H1 (cell line): ENCODE measurements at regions not wholly inside any gene's neighbourhood (a gene's known extent, or its start where the extent isn't known, plus 50 kb on each side); places are given as distances from the start of the nearest gene placed in this dataset.

Experiments
- CTCF ChIA-PET: fragments of 300-600 bp; sonication (Branson Sonifier 250); formaldehyde crosslinking; loops from one replicate; lab custom pipeline; 2021; ENCODE audit not compliant: partially characterized antibody; lab: Charles Lee
- POLR2A ChIA-PET: fragments of 300-600 bp; sonication (Branson Sonifier 250); formaldehyde crosslinking; loops from one replicate; lab custom pipeline; 2021; ENCODE audit warnings: inconsistent platforms; ENCODE audit not compliant: partially characterized antibody; lab: Charles Lee
- DNase-seq, 2 experiments: peaks; one replicate each; pipeline versions ENCODE4 v3.0.0 to v3.0.0-alpha.2; 2010 to 2022; ENCODE audit warnings: low spot score in 2 of 2, low read depth in 1 of 2, mixed read lengths in 1 of 2
- FAIRE-seq: peaks from 2 replicates; lab custom pipeline; 2011; peaks lifted over from hg19 to GRCh38; lab: Jason Lieb, UNC
- H2AFZ ChIP-seq: 2 replicates; pipeline ENCODE4 v1.8.1; 2012; ENCODE audit warnings: low read length, inconsistent platforms
- H2AK5ac ChIP-seq: 2 replicates; pipeline ENCODE4 v1.6.1; 2013; ENCODE audit warnings: low read depth, low read length
- H2BK120ac ChIP-seq: replicated peaks from 2 replicates; pipeline ENCODE3; 2013; ENCODE audit warnings: low read depth, low read length, inconsistent platforms
- H2BK12ac ChIP-seq: 2 replicates; pipeline ENCODE4 v1.6.1; 2013; ENCODE audit warnings: low read depth, low read length
- H2BK15ac ChIP-seq: 2 replicates; pipeline ENCODE4 v1.6.1; 2013; ENCODE audit warnings: low read length
- H2BK20ac ChIP-seq: 2 replicates; pipeline ENCODE4 v1.6.1; 2013; ENCODE audit warnings: low read length
- H2BK5ac ChIP-seq: 2 replicates; pipeline ENCODE4 v1.6.1; 2013; ENCODE audit warnings: low read depth, low read length
- H3K14ac ChIP-seq: 2 replicates; pipeline ENCODE4 v1.6.1; 2013; ENCODE audit warnings: inconsistent platforms; ENCODE audit not compliant: insufficient read length
- H3K18ac ChIP-seq: 2 replicates; pipeline ENCODE4 v1.6.1; 2013; ENCODE audit warnings: low read length; ENCODE audit errors: extremely low read depth
- H3K23ac ChIP-seq: 2 replicates; pipeline ENCODE4 v1.6.1; 2013; ENCODE audit warnings: inconsistent platforms; ENCODE audit not compliant: insufficient read length
- H3K23me2 ChIP-seq: 2 replicates; pipeline ENCODE4 v1.6.1; 2013; ENCODE audit warnings: low read depth, low read length
- H3K27ac ChIP-seq: 2 replicates; pipeline ENCODE4 v1.6.1; 2011; ENCODE audit warnings: low read depth, low read length, inconsistent platforms
- H3K27me3 ChIP-seq, 4 experiments: replicated peaks in 1 of 4; 1 replicate in 1 of 4; 2 replicates in 3 of 4; pipeline versions ENCODE4 v1.6.1 to v1.8.1; 2011 to 2013; ENCODE audit warnings: low read length in 3 of 4, mild to moderate bottlenecking in 3 of 4, inconsistent platforms in 2 of 4, mixed read lengths in 2 of 4, moderate library complexity in 1 of 4; ENCODE audit not compliant: control insufficient read depth in 3 of 4, insufficient read depth in 3 of 4; ENCODE audit errors: extremely low read depth in 1 of 4
- H3K36me3 ChIP-seq, 4 experiments: 2 replicates each; pipeline versions ENCODE4 v1.6.1 to v1.8.1; 2011 to 2013; ENCODE audit warnings: mild to moderate bottlenecking in 4 of 4, low read length in 3 of 4, moderate library complexity in 2 of 4, control low read depth in 1 of 4, inconsistent platforms in 1 of 4; ENCODE audit not compliant: insufficient read depth in 4 of 4, control insufficient read depth in 2 of 4
- H3K4ac ChIP-seq: replicated peaks from 2 replicates; pipeline ENCODE3; 2013; ENCODE audit warnings: low read length, low read depth, mixed read lengths, inconsistent platforms; ENCODE audit not compliant: insufficient read length
- H3K4me1 ChIP-seq, 4 experiments: replicated peaks in 1 of 4; 1 replicate in 1 of 4; 2 replicates in 3 of 4; pipeline versions ENCODE4 v1.6.1 to v1.8.1; 2011 to 2013; ENCODE audit warnings: low read length in 3 of 4, inconsistent platforms in 2 of 4, mixed read lengths in 1 of 4; ENCODE audit not compliant: insufficient read depth in 4 of 4, control insufficient read depth in 3 of 4
- H3K4me2 ChIP-seq, 2 experiments: 2 replicates each; pipeline versions ENCODE4 v1.6.1 to v1.8.1; 2011 to 2013; ENCODE audit warnings: low read depth in 2 of 2, low read length in 2 of 2, control low read depth in 1 of 2, inconsistent platforms in 1 of 2, mild to moderate bottlenecking in 1 of 2; ENCODE audit not compliant: insufficient read depth in 1 of 2
- H3K4me3 ChIP-seq, 4 experiments: fragments of 200-600, 300-600 bp in 1 of 4; sonication (generic), shearing (Covaris generic), sonication (Bioruptor Twin) in 1 of 4; 2 replicates each; pipeline versions ENCODE4 v1.5.1 to v1.8.1; 2011 to 2016; ENCODE audit warnings: low read length in 4 of 4, low read depth in 3 of 4, control low read depth in 2 of 4, inconsistent platforms in 2 of 4, mild to moderate bottlenecking in 2 of 4, mixed read lengths in 1 of 4, moderate library complexity in 1 of 4; ENCODE audit not compliant: insufficient read depth in 2 of 4; ENCODE audit errors: extremely low read depth in 1 of 4
- H3K56ac ChIP-seq: replicated peaks from 2 replicates; pipeline ENCODE3; 2013; ENCODE audit warnings: low read depth, mild to moderate bottlenecking, mixed read lengths, low read length, inconsistent platforms; ENCODE audit not compliant: insufficient read length
- H3K79me1 ChIP-seq: 2 replicates; pipeline ENCODE4 v1.6.1; 2013; ENCODE audit warnings: low read depth, low read length, control low read depth
- H3K79me2 ChIP-seq, 2 experiments: 2 replicates each; pipeline versions ENCODE4 v1.6.1 to v1.8.1; 2012 to 2013; ENCODE audit warnings: low read length in 2 of 2, mild to moderate bottlenecking in 2 of 2, inconsistent platforms in 1 of 2; ENCODE audit not compliant: insufficient read depth in 2 of 2, control insufficient read depth in 1 of 2
- H3K9ac ChIP-seq, 4 experiments: replicated peaks in 1 of 4; 1 replicate in 1 of 4; 2 replicates in 3 of 4; pipeline versions ENCODE4 v1.6.1 to v1.8.1; 2011 to 2013; ENCODE audit warnings: low read depth in 3 of 4, low read length in 3 of 4, control low read depth in 2 of 4, mild to moderate bottlenecking in 2 of 4, moderate library complexity in 2 of 4, inconsistent platforms in 1 of 4; ENCODE audit errors: extremely low read depth in 1 of 4
- H3K9me3 ChIP-seq, 2 experiments: 2 replicates each; pipeline versions ENCODE4 v1.6.1 to v1.8.1; 2012 to 2013; ENCODE audit warnings: mild to moderate bottlenecking in 2 of 2, moderate library complexity in 2 of 2, control low read depth in 1 of 2, inconsistent platforms in 1 of 2, low read depth in 1 of 2, low read length in 1 of 2, mixed read lengths in 1 of 2; ENCODE audit not compliant: insufficient read depth in 2 of 2
- H4K20me1 ChIP-seq, 2 experiments: replicated peaks in 1 of 2; 2 replicates each; pipeline versions ENCODE3 to v1.8.1; 2011 to 2013; ENCODE audit warnings: inconsistent platforms in 2 of 2, low read length in 2 of 2, mild to moderate bottlenecking in 1 of 2; ENCODE audit not compliant: insufficient read depth in 2 of 2, control insufficient read depth in 1 of 2
- H4K5ac ChIP-seq: 2 replicates; pipeline ENCODE4 v1.6.1; 2013; ENCODE audit warnings: low read length, low read depth, mixed read lengths, inconsistent platforms; ENCODE audit not compliant: insufficient read length
- H4K8ac ChIP-seq: 2 replicates; pipeline ENCODE4 v1.8.0; 2013; ENCODE audit warnings: mild to moderate bottlenecking, moderate library complexity, low read length, inconsistent platforms; ENCODE audit not compliant: insufficient read depth; ENCODE audit errors: extremely low read depth
- H4K91ac ChIP-seq: replicated peaks from 2 replicates; pipeline ENCODE3; 2013; ENCODE audit warnings: low read length, mixed read lengths, inconsistent platforms; ENCODE audit not compliant: insufficient read length
- CBX8 ChIP-seq: fragments of 300-800, 300-1000 bp; sonication (generic); IDR thresholded peaks from 2 replicates; pipeline ENCODE4 v1.7.1; 2016; ENCODE audit warnings: low read depth, low read length, borderline replicate concordance
- EP300 ChIP-seq, 2 experiments: IDR thresholded peaks; 1 replicate in 1 of 2; 2 replicates in 1 of 2; pipeline ENCODE4 v1.6.1; 2011 to 2012; ENCODE audit warnings: low read depth in 2 of 2, low read length in 2 of 2, mild to moderate bottlenecking in 2 of 2, borderline replicate concordance in 1 of 2, inconsistent platforms in 1 of 2, moderate library complexity in 1 of 2
- FOSL1 ChIP-seq: IDR thresholded peaks from 2 replicates; pipeline ENCODE4 v1.6.1; 2011; ENCODE audit warnings: mild to moderate bottlenecking, low read depth, low read length, moderate library complexity; ENCODE audit not compliant: insufficient read depth
- HDAC6 ChIP-seq: IDR thresholded peaks from one replicate; pipeline ENCODE4 v1.7.1; 2012; ENCODE audit warnings: low read depth, mild to moderate bottlenecking, inconsistent platforms, low read length, moderate library complexity
- SAP30 ChIP-seq: fragments of 300-600 bp; sonication (generic); IDR thresholded peaks from 2 replicates; pipeline ENCODE4 v1.7.1; 2012; ENCODE audit warnings: low read length, moderate library complexity, mild to moderate bottlenecking, inconsistent platforms; ENCODE audit not compliant: insufficient read depth, insufficient replicate concordance
- SIX5 ChIP-seq: IDR thresholded peaks from 2 replicates; pipeline ENCODE4 v1.6.1; 2011; ENCODE audit warnings: mild to moderate bottlenecking, low read depth, low read length
- WGBS, 2 experiments: shearing (Covaris generic) in 1 of 2; methylation state at CpG; one replicate each; pipeline versions ENCODE4 v1.1.6 to v1.1.7; 2013 to 2015; ENCODE audit warnings: low lambda C conversion rate in 2 of 2, mixed read lengths in 2 of 2, inconsistent platforms in 1 of 2, low coverage in 1 of 2, missing lambda C conversion rate in 1 of 2; ENCODE audit not compliant: insufficient replicate concordance in 2 of 2, insufficient coverage in 1 of 2, insufficient read length in 1 of 2; ENCODE audit errors: extremely low coverage in 1 of 2, missing lambda C conversion rate in 1 of 2; 5-methylcytosine and 5-hydroxymethylcytosine counted together

DNA sequence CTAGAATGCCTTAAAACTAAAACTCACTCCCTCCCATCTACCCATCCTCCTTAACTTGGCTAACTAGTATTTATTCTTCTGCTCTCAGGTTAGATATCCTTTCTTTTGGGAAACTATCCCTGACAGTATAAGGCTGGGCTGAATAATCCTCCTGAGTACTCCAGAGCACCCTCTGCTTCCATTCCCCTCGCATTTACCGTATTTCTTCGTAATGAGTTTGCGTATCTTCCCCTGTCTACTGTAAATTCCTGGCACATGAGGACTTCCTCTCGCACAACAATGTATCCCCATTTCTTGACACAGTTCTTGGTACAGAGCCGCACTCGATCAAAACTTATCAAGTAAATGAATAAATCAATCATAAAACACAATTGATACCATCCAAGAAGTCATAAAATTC lies 82.9 kb upstream of the AKAP13 start:
- H3K18ac ChIP-seq, result no peak overlapping the region
- CTCF ChIA-PET, result interaction anchor here (1.1 to 2.9 kb wide), 11 partner anchors 12 to 434 kb away, joined by 3 to 14 read pairs (median 5); no protein-coding TSS in a partner anchor
- no peak overlapping the region for H3K4me2 ChIP-seq

More for the DNA sequence above, 82.9 kb upstream of the AKAP13 start:
- Histone ChIP-seq H3K14ac (no peak overlapping the region), H3K79me1 (no peaks in the 10 kb centered on the region), H3K27ac (no peak overlapping the region), H2BK5ac (no peak overlapping the region), H2AFZ (no peak overlapping the region), H4K5ac (no peak overlapping the region), H3K4me3 (no peak overlapping the region), H3K23ac (no peak overlapping the region), H3K36me3 (no peaks in the 10 kb centered on the region), H4K91ac (no peak overlapping the region), H3K79me2 (no peaks in the 10 kb centered on the region), H3K9ac (no peak overlapping the region), H2BK12ac (no peak overlapping the region), H3K23me2 (no peaks in the 10 kb centered on the region), H2BK15ac (no peak overlapping the region), H4K8ac (no peak overlapping the region), H4K20me1 (no peaks in the 10 kb centered on the region), H2BK120ac (no peak overlapping the region), H3K4me1 (no peaks in the 10 kb centered on the region; a peak in 1 of 7 replicates), H2AK5ac (no peak overlapping the region), H2BK20ac (no peak overlapping the region), H3K4ac (no peak overlapping the region), H3K56ac (no peak overlapping the region), H3K27me3 (no peaks in the 10 kb centered on the region), H3K9me3 (no peaks in the 10 kb centered on the region)
- no peak for TF ChIP-seq SIX5
- no peak for TF ChIP-seq EP300 (IDR thresholded peaks at IDR 0.05; ENCODE audit: borderline replicate concordance in 1 of 2, low read depth in 2 of 2, low read length in 2 of 2)
- no peak for TF ChIP-seq SAP30
- TF ChIP-seq FOSL1, result no peak
- TF ChIP-seq HDAC6, result no peak
- TF ChIP-seq CBX8, result no peak
- FAIRE-seq, result no peak
- no peak for DNase-seq
- 91% methylated on average over 7 of the region's 7 CpGs; no CpG with 5 or more reads in 1 of the 2 experiments for WGBS, 2 experiments
- POLR2A ChIA-PET, result no interaction called here
